Lower leg skin (tissue), 4 donors: ENCODE measurements at regions not wholly inside any gene's neighbourhood (a gene's known extent, or its start where the extent isn't known, plus 50 kb on each side); places are given as distances from the start of the nearest gene placed in this dataset.

Source experiments
- DNase-seq, 2 donors: peaks; one replicate each; pipeline ENCODE4 v3.0.0-alpha.2; 2019; ENCODE audit warnings: low spot score in 2 of 2
- H3K4me3 ChIP-seq: fragments of 200-600 bp; sonication (generic); 2 replicates; pipeline ENCODE4 v1.5.1; 2017; ENCODE audit warnings: mild to moderate bottlenecking, low read depth; ENCODE audit not compliant: poor library complexity, severe bottlenecking
- POLR2A ChIP-seq, 2 donors: fragments of 450-650 bp; IDR thresholded peaks; one replicate each; pipeline ENCODE4 v1.6.1; 2016 to 2017; ENCODE audit warnings: antibody characterized with exemption in 2 of 2, mild to moderate bottlenecking in 1 of 2, moderate library complexity in 1 of 2
- WGBS, 2 donors: methylation state at CpG; one replicate each; pipeline ENCODE4 v1.1.5; 2018; 5-methylcytosine and 5-hydroxymethylcytosine counted together
- intact Hi-C: fragments of 100-400 bp; cut with DNase I; formaldehyde crosslinking; loops from one replicate; pipeline ENCODE4 v1.15.0; 2023; ENCODE audit warnings: low total_unique reads
- TF ChIP-seq, protein P1 (sequence below), 3 donors: fragments of 450-650 bp; IDR thresholded peaks; one replicate each; pipeline ENCODE4 v1.5.1; 2016; ENCODE audit warnings: antibody characterized with exemption in 3 of 3, mild to moderate bottlenecking in 3 of 3, moderate library complexity in 2 of 3

DNA sequence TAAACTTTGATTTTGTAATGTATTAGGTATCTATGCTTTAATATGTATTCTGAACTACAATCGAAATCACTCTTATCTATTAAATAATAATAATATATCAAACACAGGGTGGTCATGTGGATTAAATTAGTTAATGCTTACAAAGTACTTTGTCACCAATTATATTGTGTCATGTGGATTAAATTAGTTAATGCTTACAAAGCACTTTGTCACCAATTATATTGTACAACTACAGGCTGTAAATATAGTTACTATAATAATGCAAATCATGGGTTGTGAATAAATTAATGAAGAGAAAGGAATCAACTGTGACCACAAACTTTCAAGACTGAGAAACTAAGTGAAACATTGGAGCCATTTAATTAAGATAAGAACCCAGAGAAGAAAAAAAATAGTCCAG lies 1929.1 kb upstream of the PCDH20 start:
- no peak overlapping the region for H3K4me3 ChIP-seq
- 65 to 86% methylated on average over 1 of the region's 1 CpG for WGBS, 2 donors
- TF ChIP-seq POLR2A (IDR thresholded peaks at IDR 0.05): no peak
- TF ChIP-seq, protein P1, sequence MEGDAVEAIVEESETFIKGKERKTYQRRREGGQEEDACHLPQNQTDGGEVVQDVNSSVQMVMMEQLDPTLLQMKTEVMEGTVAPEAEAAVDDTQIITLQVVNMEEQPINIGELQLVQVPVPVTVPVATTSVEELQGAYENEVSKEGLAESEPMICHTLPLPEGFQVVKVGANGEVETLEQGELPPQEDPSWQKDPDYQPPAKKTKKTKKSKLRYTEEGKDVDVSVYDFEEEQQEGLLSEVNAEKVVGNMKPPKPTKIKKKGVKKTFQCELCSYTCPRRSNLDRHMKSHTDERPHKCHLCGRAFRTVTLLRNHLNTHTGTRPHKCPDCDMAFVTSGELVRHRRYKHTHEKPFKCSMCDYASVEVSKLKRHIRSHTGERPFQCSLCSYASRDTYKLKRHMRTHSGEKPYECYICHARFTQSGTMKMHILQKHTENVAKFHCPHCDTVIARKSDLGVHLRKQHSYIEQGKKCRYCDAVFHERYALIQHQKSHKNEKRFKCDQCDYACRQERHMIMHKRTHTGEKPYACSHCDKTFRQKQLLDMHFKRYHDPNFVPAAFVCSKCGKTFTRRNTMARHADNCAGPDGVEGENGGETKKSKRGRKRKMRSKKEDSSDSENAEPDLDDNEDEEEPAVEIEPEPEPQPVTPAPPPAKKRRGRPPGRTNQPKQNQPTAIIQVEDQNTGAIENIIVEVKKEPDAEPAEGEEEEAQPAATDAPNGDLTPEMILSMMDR (IDR thresholded peaks at IDR 0.05): no peak
- intact Hi-C loops: no loop called here
- no peak for DNase-seq

DNA sequence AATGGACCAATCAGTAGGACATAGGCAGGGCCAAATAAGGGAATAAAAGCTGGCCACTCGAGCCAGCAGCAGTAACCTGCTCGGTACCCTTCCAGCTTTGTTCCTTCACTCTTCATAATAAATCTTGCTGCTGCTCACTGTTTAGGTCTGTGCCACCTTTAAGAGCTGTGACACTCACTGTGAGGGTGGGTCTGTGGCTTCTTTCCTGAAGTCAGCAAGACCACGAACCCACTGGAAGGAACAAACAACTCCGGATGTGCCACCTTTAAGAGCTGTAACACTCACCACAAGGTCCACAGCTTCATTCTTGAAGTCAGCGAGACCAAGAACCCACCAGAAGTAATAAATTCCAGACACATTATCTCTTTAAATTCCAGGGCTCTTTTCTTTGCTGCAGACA lies 1922.3 kb upstream of the PCDH20 start:
- TF ChIP-seq POLR2A (IDR thresholded peaks at IDR 0.05): no peak
- TF ChIP-seq, protein P1 (IDR thresholded peaks at IDR 0.05): no peak
- no peak overlapping the region for H3K4me3 ChIP-seq
- 70 to 80% methylated on average over 5 of the region's 5 CpGs for WGBS, 2 donors
- intact Hi-C loops: no loop called here
- DNase-seq: no peak

DNA sequence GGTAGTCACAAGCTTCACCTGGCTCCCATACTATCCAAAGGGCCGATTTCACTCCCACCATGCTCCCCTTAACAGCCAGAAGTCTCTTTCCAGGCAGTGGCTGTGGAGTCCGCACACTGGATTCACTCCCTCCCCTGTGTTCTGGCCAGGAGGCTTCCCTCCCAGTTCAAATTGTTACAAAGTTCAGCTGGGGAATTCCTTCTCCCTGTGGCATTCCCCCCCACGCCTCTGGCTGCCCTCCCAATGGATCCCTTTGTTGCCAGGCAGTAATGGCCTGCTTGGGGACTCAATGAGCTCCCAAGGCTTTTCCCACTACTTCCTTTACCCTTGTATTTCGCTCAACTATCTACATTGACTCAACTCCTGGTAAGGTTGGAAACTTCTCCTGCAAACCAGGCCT lies 1921.4 kb upstream of the PCDH20 start:
- H3K4me3 ChIP-seq: no peak overlapping the region
- no peak for DNase-seq
- intact Hi-C loops: no loop called here
- WGBS, 2 donors: 70 to 73% methylated on average over 4 of the region's 4 CpGs
- TF ChIP-seq POLR2A (IDR thresholded peaks at IDR 0.05): no peak

DNA sequence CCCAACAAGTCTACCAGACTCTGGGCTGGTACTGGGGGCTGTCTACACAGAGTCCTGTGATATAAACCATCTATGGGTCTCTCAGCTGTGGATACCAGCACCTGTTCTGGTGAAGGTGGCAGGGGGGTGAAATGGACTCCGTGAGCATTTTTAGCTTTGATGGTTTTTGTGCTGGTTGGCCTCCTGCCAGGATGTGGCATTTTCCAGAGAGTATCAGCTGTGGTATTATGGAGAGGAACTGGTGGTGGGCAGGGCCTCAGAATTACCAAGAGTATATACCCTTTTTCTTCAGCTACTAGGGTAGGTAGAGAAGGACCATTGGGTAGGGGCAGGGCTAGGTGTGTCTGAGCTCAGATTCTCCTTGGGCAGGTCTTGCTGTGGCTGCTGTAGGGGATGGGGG lies 1920.9 kb upstream of the PCDH20 start:
- intact Hi-C loops: no loop called here
- TF ChIP-seq POLR2A (IDR thresholded peaks at IDR 0.05): no peak
- TF ChIP-seq, protein P1 (IDR thresholded peaks at IDR 0.05): no peak
- WGBS, 2 donors: 73 to 83% methylated on average over 1 of the region's 1 CpG
- DNase-seq: no peak
- no peak overlapping the region for H3K4me3 ChIP-seq

DNA sequence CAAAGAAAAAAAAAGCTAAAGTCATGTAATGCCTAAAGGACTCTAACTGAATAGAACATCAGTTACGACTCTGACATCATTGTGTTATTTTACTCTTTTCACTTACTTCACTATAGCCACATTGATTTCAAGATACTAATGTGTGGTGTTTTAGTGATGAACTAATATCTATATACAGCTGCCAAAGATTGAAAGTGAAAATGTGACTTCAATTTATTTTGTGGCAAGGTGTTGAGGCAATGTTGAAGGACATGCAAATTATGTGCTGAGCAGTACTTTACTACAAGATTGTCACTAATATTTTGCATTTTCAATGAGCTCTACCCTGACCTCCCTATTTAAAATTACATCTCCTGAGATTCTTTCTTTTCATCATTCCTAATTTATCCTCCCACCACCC lies 1911.9 kb upstream of the PCDH20 start:
- DNase-seq: no peak
- no peak for TF ChIP-seq POLR2A (IDR thresholded peaks at IDR 0.05)
- TF ChIP-seq, protein P1 (IDR thresholded peaks at IDR 0.05): no peak
- 80 to 83% methylated on average over 1 of the region's 1 CpG for WGBS, 2 donors
- intact Hi-C loops: no loop called here
- no peak overlapping the region for H3K4me3 ChIP-seq

DNA sequence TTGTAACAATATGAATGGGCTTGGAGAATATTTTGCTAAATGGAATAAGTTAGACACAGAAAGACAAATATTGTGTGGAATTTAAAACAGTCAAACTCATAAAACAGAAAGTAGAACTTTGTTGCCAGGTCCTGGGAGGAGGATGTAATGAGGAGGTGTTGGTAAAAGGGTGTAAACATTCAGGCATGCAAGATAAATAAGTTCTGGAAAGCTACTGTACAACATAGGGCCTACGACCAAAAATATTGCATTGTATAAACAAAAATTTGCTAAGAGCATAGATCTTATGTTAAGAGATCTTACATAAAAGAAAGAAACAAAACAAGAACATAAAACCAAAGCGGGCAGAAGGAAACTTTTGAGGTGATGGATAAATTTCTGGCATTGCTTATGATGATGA lies 1907.8 kb upstream of the PCDH20 start:
- intact Hi-C loops: no loop called here
- no peak overlapping the region for H3K4me3 ChIP-seq
- DNase-seq: no peak
- 80 to 82% methylated on average over 2 of the region's 2 CpGs for WGBS, 2 donors
- no peak for TF ChIP-seq POLR2A (IDR thresholded peaks at IDR 0.05)
- TF ChIP-seq, protein P1 (IDR thresholded peaks at IDR 0.05): no peak
